Astrocyte (in vitro differentiated cells and primary cell): ENCODE measurements at regions not wholly inside any gene's neighbourhood (a gene's known extent, or its start where the extent isn't known, plus 50 kb on each side); places are given as distances from the start of the nearest gene placed in this dataset.

Experiments used
- DNase-seq: peaks from one replicate; pipeline ENCODE4 v3.0.0-alpha.2; 2010; ENCODE audit warnings: low read depth
- FAIRE-seq: peaks from 2 replicates; lab custom pipeline; 2011; peaks lifted over from hg19 to GRCh38; lab: Jason Lieb, UNC
- H2AFZ ChIP-seq: 2 replicates; pipeline ENCODE4 v1.6.0; 2012; ENCODE audit warnings: low read depth, low read length, inconsistent platforms
- H3K27ac ChIP-seq: 2 replicates; pipeline ENCODE4 v1.5.1; 2011; ENCODE audit warnings: low read depth, low read length, inconsistent platforms
- H3K27me3 ChIP-seq: 2 replicates; pipeline ENCODE4 v1.6.0; 2011; ENCODE audit warnings: low read length, inconsistent platforms; ENCODE audit not compliant: insufficient read depth
- H3K36me3 ChIP-seq: 2 replicates; pipeline ENCODE4 v1.5.1; 2011; ENCODE audit warnings: low read length, inconsistent platforms; ENCODE audit not compliant: insufficient read depth
- H3K4me1 ChIP-seq: 2 replicates; pipeline ENCODE4 v1.5.1; 2011; ENCODE audit warnings: low read length, inconsistent platforms; ENCODE audit not compliant: insufficient read depth
- H3K4me2 ChIP-seq: 2 replicates; pipeline ENCODE4 v1.6.0; 2012; ENCODE audit warnings: low read length, inconsistent platforms
- H3K4me3 ChIP-seq: 2 replicates; pipeline ENCODE4 v1.5.1; 2011; ENCODE audit warnings: low read depth, mild to moderate bottlenecking, low read length, inconsistent platforms; ENCODE audit not compliant: insufficient read depth
- H3K79me2 ChIP-seq: 2 replicates; pipeline ENCODE4 v1.6.0; 2012; ENCODE audit warnings: mild to moderate bottlenecking, low read length, inconsistent platforms; ENCODE audit not compliant: insufficient read depth
- H3K9ac ChIP-seq: 2 replicates; pipeline ENCODE4 v1.6.0; 2012; ENCODE audit warnings: mild to moderate bottlenecking, low read length, inconsistent platforms
- H3K9me3 ChIP-seq: 2 replicates; pipeline ENCODE4 v1.5.1; 2012; ENCODE audit warnings: low read depth, mild to moderate bottlenecking, low read length, inconsistent platforms; ENCODE audit not compliant: insufficient read depth
- H4K20me1 ChIP-seq: 2 replicates; pipeline ENCODE4 v1.6.0; 2012; ENCODE audit warnings: low read length, inconsistent platforms; ENCODE audit not compliant: insufficient read depth
- H3K27ac Mint-ChIP-seq: one replicate; pipeline ENCODE4 v1.8.0; 2021; ENCODE audit warnings: mild to moderate bottlenecking, mixed read lengths; ENCODE audit not compliant: unreplicated experiment
- H3K27me3 Mint-ChIP-seq: one replicate; pipeline ENCODE4 v1.8.0; 2021; ENCODE audit warnings: low read depth, mixed read lengths; ENCODE audit not compliant: unreplicated experiment
- H3K36me3 Mint-ChIP-seq: one replicate; pipeline ENCODE4 v1.8.0; 2021; ENCODE audit warnings: low read depth, mixed read lengths; ENCODE audit not compliant: unreplicated experiment
- H3K4me1 Mint-ChIP-seq: one replicate; pipeline ENCODE4 v1.8.0; 2021; ENCODE audit warnings: low read depth, mixed read lengths; ENCODE audit not compliant: unreplicated experiment
- H3K4me3 Mint-ChIP-seq: one replicate; pipeline ENCODE4 v1.8.0; 2021; ENCODE audit warnings: mild to moderate bottlenecking, moderate library complexity, mixed read lengths; ENCODE audit not compliant: unreplicated experiment
- H3K9me3 Mint-ChIP-seq: one replicate; pipeline ENCODE4 v1.8.0; 2021; ENCODE audit warnings: mild to moderate bottlenecking, mixed read lengths; ENCODE audit not compliant: unreplicated experiment
- EZH2 ChIP-seq: IDR thresholded peaks from 2 replicates; pipeline ENCODE4 v1.6.1; 2012; ENCODE audit warnings: mild to moderate bottlenecking, low read length, inconsistent platforms; ENCODE audit not compliant: insufficient read depth
- TF ChIP-seq, protein P1 (sequence below): IDR thresholded peaks from 2 replicates; pipeline ENCODE4 v1.5.1; 2011; ENCODE audit warnings: low read depth, mild to moderate bottlenecking, inconsistent platforms, low read length, moderate library complexity; ENCODE audit not compliant: insufficient read depth

DNA sequence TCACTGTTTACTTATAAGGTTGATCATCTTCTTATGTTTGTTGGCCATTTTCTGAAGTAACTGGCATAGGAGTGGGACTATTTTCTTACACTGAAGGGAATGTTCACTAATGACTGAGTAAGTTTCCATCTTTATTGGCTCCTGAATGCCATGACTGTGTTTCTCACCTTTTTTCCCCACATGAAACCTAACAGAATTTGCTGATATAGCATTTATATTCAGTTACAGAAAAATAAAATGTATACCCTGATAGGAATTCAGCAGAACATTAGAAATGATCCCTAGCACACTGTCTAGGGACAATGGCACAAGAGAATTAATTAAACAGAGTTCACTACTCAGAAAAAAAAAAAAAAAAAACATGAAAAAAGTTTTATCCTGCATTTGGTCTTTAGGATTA lies 1465.1 kb upstream of the C9orf72 start:
- no peak for FAIRE-seq
- H3K36me3 Mint-ChIP-seq = no peaks in the 10 kb centered on the region
- Histone ChIP-seq H3K79me2 (no peaks in the 10 kb centered on the region), H3K27me3 (no peaks in the 10 kb centered on the region), H3K27ac (no peak overlapping the region), H2AFZ (no peak overlapping the region), H3K4me1 (no peaks in the 10 kb centered on the region), H4K20me1 (no peaks in the 10 kb centered on the region), H3K9me3 (no peaks in the 10 kb centered on the region), H3K4me3 (no peak overlapping the region), H3K4me2 (no peak overlapping the region), H3K36me3 (no peaks in the 10 kb centered on the region), H3K9ac (no peak overlapping the region)
- H3K9me3 Mint-ChIP-seq = no peaks in the 10 kb centered on the region
- H3K4me1 Mint-ChIP-seq = peaks cover 8% of the 10 kb centered on the region
- DNase-seq = no peak
- H3K27ac Mint-ChIP-seq = no peak overlapping the region
- H3K27me3 Mint-ChIP-seq = no peaks in the 10 kb centered on the region
- TF ChIP-seq EZH2 = no peak
- TF ChIP-seq, protein P1, sequence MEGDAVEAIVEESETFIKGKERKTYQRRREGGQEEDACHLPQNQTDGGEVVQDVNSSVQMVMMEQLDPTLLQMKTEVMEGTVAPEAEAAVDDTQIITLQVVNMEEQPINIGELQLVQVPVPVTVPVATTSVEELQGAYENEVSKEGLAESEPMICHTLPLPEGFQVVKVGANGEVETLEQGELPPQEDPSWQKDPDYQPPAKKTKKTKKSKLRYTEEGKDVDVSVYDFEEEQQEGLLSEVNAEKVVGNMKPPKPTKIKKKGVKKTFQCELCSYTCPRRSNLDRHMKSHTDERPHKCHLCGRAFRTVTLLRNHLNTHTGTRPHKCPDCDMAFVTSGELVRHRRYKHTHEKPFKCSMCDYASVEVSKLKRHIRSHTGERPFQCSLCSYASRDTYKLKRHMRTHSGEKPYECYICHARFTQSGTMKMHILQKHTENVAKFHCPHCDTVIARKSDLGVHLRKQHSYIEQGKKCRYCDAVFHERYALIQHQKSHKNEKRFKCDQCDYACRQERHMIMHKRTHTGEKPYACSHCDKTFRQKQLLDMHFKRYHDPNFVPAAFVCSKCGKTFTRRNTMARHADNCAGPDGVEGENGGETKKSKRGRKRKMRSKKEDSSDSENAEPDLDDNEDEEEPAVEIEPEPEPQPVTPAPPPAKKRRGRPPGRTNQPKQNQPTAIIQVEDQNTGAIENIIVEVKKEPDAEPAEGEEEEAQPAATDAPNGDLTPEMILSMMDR = no peak
- H3K4me3 Mint-ChIP-seq = no peak overlapping the region

DNA sequence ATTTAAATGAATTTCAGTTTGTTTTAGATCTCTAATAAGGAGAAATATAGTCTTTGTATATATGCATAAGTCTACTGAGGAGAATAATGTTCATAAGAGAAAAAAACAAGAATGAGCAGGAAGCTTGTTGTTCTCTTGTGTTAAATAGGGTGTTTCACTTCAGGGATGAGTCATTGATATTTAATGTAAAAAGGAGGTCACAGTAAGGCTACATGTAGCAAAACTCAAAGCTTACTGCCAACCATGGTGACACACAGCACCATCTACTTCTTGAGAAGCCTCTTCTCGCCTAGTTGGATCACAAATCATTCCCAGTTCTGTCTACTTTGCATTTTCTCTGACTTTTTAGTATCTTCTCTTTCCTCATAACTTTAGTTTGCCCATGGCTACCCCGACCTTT lies 1466.0 kb upstream of the C9orf72 start:
- Mint-ChIP-seq H3K27ac (no peak overlapping the region), H3K4me3 (no peak overlapping the region), H3K9me3 (no peaks in the 10 kb centered on the region), H3K27me3 (no peaks in the 10 kb centered on the region), H3K36me3 (no peaks in the 10 kb centered on the region), H3K4me1 (peaks cover 8% of the 10 kb centered on the region)
- H3K4me2 ChIP-seq = no peak overlapping the region
- H3K36me3 ChIP-seq = no peaks in the 10 kb centered on the region
- no peak overlapping the region for H2AFZ ChIP-seq
- no peaks in the 10 kb centered on the region for H3K79me2 ChIP-seq
- no peak overlapping the region for H3K4me3 ChIP-seq
- no peak for TF ChIP-seq EZH2
- H3K4me1 ChIP-seq = no peaks in the 10 kb centered on the region
- H3K9me3 ChIP-seq = no peaks in the 10 kb centered on the region
- H4K20me1 ChIP-seq = no peaks in the 10 kb centered on the region
- no peak overlapping the region for H3K27ac ChIP-seq
- H3K9ac ChIP-seq = no peak overlapping the region
- H3K27me3 ChIP-seq = no peaks in the 10 kb centered on the region
- FAIRE-seq (no peak), DNase-seq (peak; percentile 6)

DNA sequence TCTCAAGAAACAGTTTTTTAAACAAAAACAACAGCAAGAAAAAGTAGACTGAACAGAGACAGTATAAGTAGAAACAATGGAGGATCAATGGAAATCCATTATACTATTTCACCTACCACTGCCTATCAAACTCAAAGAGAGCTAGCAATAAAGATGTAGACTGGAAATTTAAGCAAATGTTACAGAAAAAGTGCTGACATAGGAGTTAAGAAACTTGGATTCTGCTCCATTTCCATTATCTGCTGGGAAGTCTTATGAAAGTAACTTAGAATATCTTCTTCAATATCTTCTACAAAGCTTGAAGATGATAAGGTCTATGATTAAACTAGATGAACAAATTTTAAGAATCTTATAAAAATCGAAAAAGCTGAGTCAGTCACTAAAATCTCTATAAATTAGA lies 1469.8 kb upstream of the C9orf72 start:
- Histone ChIP-seq H3K4me1 (no peaks in the 10 kb centered on the region), H3K4me2 (no peak overlapping the region), H2AFZ (no peak overlapping the region), H3K27ac (no peak overlapping the region), H3K9me3 (no peaks in the 10 kb centered on the region), H3K27me3 (no peaks in the 10 kb centered on the region), H3K79me2 (no peaks in the 10 kb centered on the region), H3K36me3 (no peaks in the 10 kb centered on the region), H3K4me3 (no peak overlapping the region), H3K9ac (no peak overlapping the region), H4K20me1 (no peaks in the 10 kb centered on the region)
- H3K9me3 Mint-ChIP-seq = peaks cover 4% of the 10 kb centered on the region
- no peak overlapping the region for H3K27ac Mint-ChIP-seq
- H3K27me3 Mint-ChIP-seq = no peaks in the 10 kb centered on the region
- no peaks in the 10 kb centered on the region for H3K36me3 Mint-ChIP-seq
- no peak for TF ChIP-seq EZH2
- TF ChIP-seq, protein P1 = no peak
- no peak for FAIRE-seq
- DNase-seq = no peak
- H3K4me1 Mint-ChIP-seq = peaks cover 12% of the 10 kb centered on the region
- H3K4me3 Mint-ChIP-seq = no peak overlapping the region
